ENCODE measurements at regions not wholly inside any gene's neighbourhood (a gene's known extent, or its start where the extent isn't known, plus 50 kb on each side); places are given as distances from the start of the nearest gene placed in this dataset.
A peak's percentile ranks its signal among the peaks of the same experiment; 100 is the strongest.
"Not testable (repeated sequence)": the region's sequence is repeated elsewhere in the genome, so short reads cannot be mapped to it uniquely, and the experiment has no call there.

- intact Hi-C loops (cut with micrococcal nuclease) = no loop called here
- no peak for ATAC-seq
- DNase-seq = no peak
Observed at GRCh38 chr21:35825370-35826353, 234.7 kb downstream of the SETD4 start.

GRCh38 chr21:35824136-35824535 is 236.2 kb downstream of the SETD4 start:
- intact Hi-C loops (cut with micrococcal nuclease) = no loop called here
- ATAC-seq (no peak), DNase-seq (no peak)

GRCh38 chr21:35819134-35819533 is 241.2 kb downstream of the SETD4 start:
- intact Hi-C loops (cut with micrococcal nuclease) = no loop called here
- no peak for ATAC-seq
- DNase-seq = no peak

- ATAC-seq = no peak
- intact Hi-C loops (cut with micrococcal nuclease) = no loop called here
- no peak for DNase-seq
Observed at GRCh38 chr21:35818597-35818996, 241.7 kb downstream of the SETD4 start.

GRCh38 chr21:35814858-35815619 is 245.3 kb downstream of the SETD4 start:
- ATAC-seq = peak; percentile 57
- intact Hi-C loops (cut with micrococcal nuclease) = no loop called here
- DNase-seq = no peak

GRCh38 chr21:35812679-35813078 is 247.6 kb downstream of the SETD4 start:
- intact Hi-C loops (cut with micrococcal nuclease) = no loop called here
- DNase-seq (no peak), ATAC-seq (no peak)

GRCh38 chr21:35811191-35811806 is 249.0 kb downstream of the SETD4 start:
- no peak for DNase-seq
- ATAC-seq = no peak
- intact Hi-C loops (cut with micrococcal nuclease) = no loop called here

GRCh38 chr21:35810431-35810970 is 249.8 kb downstream of the SETD4 start:
- no peak for ATAC-seq
- DNase-seq = no peak
- intact Hi-C loops (cut with micrococcal nuclease) = no loop called here

- intact Hi-C loops (cut with micrococcal nuclease) = no loop called here
Observed at GRCh38 chr21:35801391-35801790, 258.9 kb downstream of the SETD4 start.

GRCh38 chr21:35800796-35801385 is 259.4 kb downstream of the SETD4 start:
- DNase-seq; intact Hi-C loops (cut with micrococcal nuclease); ATAC-seq: not testable (repeated sequence)

More at GRCh38 chr21:35801391-35801790, 258.9 kb downstream of the SETD4 start:
- ATAC-seq = no peak
- no peak for DNase-seq

GRCh38 chr21:35796844-35797243 is 263.5 kb downstream of the SETD4 start:
- ATAC-seq (no peak), DNase-seq (no peak)
- intact Hi-C loops (cut with micrococcal nuclease) = no loop called here

GRCh38 chr21:35794527-35794926 is 265.8 kb downstream of the SETD4 start:
- ATAC-seq; DNase-seq; intact Hi-C loops (cut with micrococcal nuclease): not testable (repeated sequence)

GRCh38 chr21:35792569-35793305 is 267.6 kb downstream of the SETD4 start:
- intact Hi-C loops (cut with micrococcal nuclease) = no loop called here
- ATAC-seq = no peak
- no peak for DNase-seq

- ATAC-seq = no peak
- no peak for DNase-seq
- intact Hi-C loops (cut with micrococcal nuclease) = no loop called here
Observed at GRCh38 chr21:35791541-35792325, 268.6 kb downstream of the SETD4 start.

GRCh38 chr21:35783721-35784120 is 276.6 kb downstream of the SETD4 start:
- intact Hi-C loops (cut with micrococcal nuclease) = no loop called here

GRCh38 chr21:35782667-35783066 is 277.7 kb downstream of the SETD4 start:
- DNase-seq (no peak), ATAC-seq (no peak)
- intact Hi-C loops (cut with micrococcal nuclease) = no loop called here

More at GRCh38 chr21:35783721-35784120, 276.6 kb downstream of the SETD4 start:
- no peak for DNase-seq
- ATAC-seq = no peak

- intact Hi-C loops (cut with micrococcal nuclease) = no loop called here
- ATAC-seq = no peak
Observed at GRCh38 chr21:35780983-35781382, 279.3 kb downstream of the SETD4 start.

More at GRCh38 chr21:35780983-35781382, 279.3 kb downstream of the SETD4 start:
- no peak for DNase-seq
